Islet of Langerhans (tissue), 1 donor: ENCODE measurements at regions not wholly inside any gene's neighbourhood (a gene's known extent, or its start where the extent isn't known, plus 50 kb on each side); places are given as distances from the start of the nearest gene placed in this dataset.

Experiments used
- FAIRE-seq: peaks from one replicate; lab custom pipeline; 2011; peaks lifted over from hg19 to GRCh38; lab: Jason Lieb, UNC

GRCh38 chr9:119829186-119829585 lies 460.0 kb upstream of the BRINP1 start:
- no peak for FAIRE-seq

GRCh38 chr9:119827526-119827925 lies 458.3 kb upstream of the BRINP1 start:
- no peak for FAIRE-seq

- FAIRE-seq: no peak
Observed at GRCh38 chr9:119827126-119827525, 457.9 kb upstream of the BRINP1 start.

GRCh38 chr9:119818726-119819435 lies 449.6 kb upstream of the BRINP1 start:
- FAIRE-seq: no peak

GRCh38 chr9:119810645-119811429 lies 441.6 kb upstream of the BRINP1 start:
- FAIRE-seq: no peak

GRCh38 chr9:119803679-119804078 lies 434.4 kb upstream of the BRINP1 start:
- FAIRE-seq: no peak

GRCh38 chr9:119802621-119803020 lies 433.4 kb upstream of the BRINP1 start:
- FAIRE-seq: no peak

- FAIRE-seq: no peak
Observed at GRCh38 chr9:119802133-119802532, 432.9 kb upstream of the BRINP1 start.

GRCh38 chr9:119801311-119801710 lies 432.1 kb upstream of the BRINP1 start:
- no peak for FAIRE-seq

GRCh38 chr9:119795395-119795794 lies 426.2 kb upstream of the BRINP1 start:
- no peak for FAIRE-seq

GRCh38 chr9:119794836-119795235 lies 425.6 kb upstream of the BRINP1 start:
- FAIRE-seq: no peak

- FAIRE-seq: no peak
Observed at GRCh38 chr9:119793218-119793617, 424.0 kb upstream of the BRINP1 start.

GRCh38 chr9:119792242-119792641 lies 423.0 kb upstream of the BRINP1 start:
- no peak for FAIRE-seq

- FAIRE-seq: no peak
Observed at GRCh38 chr9:119789987-119790386, 420.8 kb upstream of the BRINP1 start.

GRCh38 chr9:119788921-119789320 lies 419.7 kb upstream of the BRINP1 start:
- no peak for FAIRE-seq

GRCh38 chr9:119781886-119782285 lies 412.7 kb upstream of the BRINP1 start:
- no peak for FAIRE-seq

GRCh38 chr9:119775410-119775809 lies 406.2 kb upstream of the BRINP1 start:
- FAIRE-seq: no peak

GRCh38 chr9:119773823-119774222 lies 404.6 kb upstream of the BRINP1 start:
- FAIRE-seq: no peak

GRCh38 chr9:119771341-119771740 lies 402.1 kb upstream of the BRINP1 start:
- FAIRE-seq: no peak

GRCh38 chr9:119768266-119768665 lies 399.0 kb upstream of the BRINP1 start:
- no peak for FAIRE-seq

GRCh38 chr9:119765632-119766175 lies 396.5 kb upstream of the BRINP1 start:
- FAIRE-seq: no peak

GRCh38 chr9:119763260-119763659 lies 394.0 kb upstream of the BRINP1 start:
- no peak for FAIRE-seq

GRCh38 chr9:119761812-119762211 lies 392.6 kb upstream of the BRINP1 start:
- no peak for FAIRE-seq

GRCh38 chr9:119758990-119759389 lies 389.8 kb upstream of the BRINP1 start:
- no peak for FAIRE-seq
